ENCODE measurements at regions not wholly inside any gene's neighbourhood (a gene's known extent, or its start where the extent isn't known, plus 50 kb on each side); places are given as distances from the start of the nearest gene placed in this dataset.
A peak's percentile ranks its signal among the peaks of the same experiment; 100 is the strongest.

DNA sequence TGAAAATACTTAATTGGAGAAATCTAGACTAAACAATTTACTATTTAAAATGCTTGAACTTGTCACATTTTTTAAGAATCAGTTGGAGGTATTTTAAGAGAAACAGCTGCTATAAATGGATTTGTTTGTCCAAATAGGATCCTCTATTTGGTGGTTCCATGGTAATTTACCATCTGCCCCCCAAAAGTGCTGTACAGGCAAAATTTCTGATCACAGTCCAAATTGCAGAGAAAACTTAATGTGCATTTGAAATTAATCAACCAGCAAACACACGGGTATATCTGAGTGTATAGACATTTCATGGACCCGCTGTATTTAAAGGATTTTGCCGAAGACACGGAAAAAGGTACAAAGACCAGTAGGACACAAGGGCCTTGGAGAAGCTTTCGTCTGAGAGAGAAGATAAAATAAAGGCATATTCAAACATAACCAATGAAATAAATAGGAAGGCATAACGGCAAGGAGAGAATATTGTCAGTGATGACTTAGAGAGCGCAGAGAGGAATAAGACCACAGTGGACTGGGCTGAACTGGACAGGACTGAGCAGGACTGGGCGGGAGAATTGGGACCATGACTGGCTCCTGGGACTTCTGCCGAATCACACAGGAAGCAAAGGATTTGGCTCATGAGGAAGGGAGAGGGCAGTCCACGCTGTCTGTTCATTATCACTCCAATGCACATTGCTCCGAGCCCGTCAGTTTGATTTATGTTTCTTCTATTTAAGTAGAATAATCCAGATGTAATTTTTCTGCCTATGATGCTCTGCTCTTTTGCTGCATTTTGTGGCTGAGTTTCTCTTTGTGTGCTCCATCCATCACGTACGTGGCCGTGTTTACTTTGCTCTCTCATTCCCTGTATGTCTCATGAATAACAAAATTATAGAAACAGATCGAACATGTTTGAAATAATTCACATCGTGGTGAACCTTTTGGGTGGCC, 112.8 kb downstream of the PRLHR start (continued):
- TF ChIP-seq, protein P1, sequence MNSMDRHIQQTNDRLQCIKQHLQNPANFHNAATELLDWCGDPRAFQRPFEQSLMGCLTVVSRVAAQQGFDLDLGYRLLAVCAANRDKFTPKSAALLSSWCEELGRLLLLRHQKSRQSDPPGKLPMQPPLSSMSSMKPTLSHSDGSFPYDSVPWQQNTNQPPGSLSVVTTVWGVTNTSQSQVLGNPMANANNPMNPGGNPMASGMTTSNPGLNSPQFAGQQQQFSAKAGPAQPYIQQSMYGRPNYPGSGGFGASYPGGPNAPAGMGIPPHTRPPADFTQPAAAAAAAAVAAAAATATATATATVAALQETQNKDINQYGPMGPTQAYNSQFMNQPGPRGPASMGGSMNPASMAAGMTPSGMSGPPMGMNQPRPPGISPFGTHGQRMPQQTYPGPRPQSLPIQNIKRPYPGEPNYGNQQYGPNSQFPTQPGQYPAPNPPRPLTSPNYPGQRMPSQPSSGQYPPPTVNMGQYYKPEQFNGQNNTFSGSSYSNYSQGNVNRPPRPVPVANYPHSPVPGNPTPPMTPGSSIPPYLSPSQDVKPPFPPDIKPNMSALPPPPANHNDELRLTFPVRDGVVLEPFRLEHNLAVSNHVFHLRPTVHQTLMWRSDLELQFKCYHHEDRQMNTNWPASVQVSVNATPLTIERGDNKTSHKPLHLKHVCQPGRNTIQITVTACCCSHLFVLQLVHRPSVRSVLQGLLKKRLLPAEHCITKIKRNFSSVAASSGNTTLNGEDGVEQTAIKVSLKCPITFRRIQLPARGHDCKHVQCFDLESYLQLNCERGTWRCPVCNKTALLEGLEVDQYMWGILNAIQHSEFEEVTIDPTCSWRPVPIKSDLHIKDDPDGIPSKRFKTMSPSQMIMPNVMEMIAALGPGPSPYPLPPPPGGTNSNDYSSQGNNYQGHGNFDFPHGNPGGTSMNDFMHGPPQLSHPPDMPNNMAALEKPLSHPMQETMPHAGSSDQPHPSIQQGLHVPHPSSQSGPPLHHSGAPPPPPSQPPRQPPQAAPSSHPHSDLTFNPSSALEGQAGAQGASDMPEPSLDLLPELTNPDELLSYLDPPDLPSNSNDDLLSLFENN (IDR thresholded peaks at IDR 0.05; ENCODE audit: low read depth in 2 of 2, low read length in 2 of 2): peak in 1 of 2 experiments; percentile 76; a peak in 1 of 4 replicates
- TF ChIP-seq HMGN3 (IDR thresholded peaks at IDR 0.05; ENCODE audit: borderline replicate concordance, extremely low read depth, insufficient read length, low read depth, low read length) (peak; percentile 92), ZNF778 (CRISPR knock-in tag; IDR thresholded peaks at IDR 0.05) (no peak), FOXK2 (conservative IDR thresholded peaks at IDR 0.05 in 1 of 2, IDR thresholded peaks at IDR 0.05 in 1 of 2; ENCODE audit: low read depth in 2 of 2) (no peak), ZNF551 (CRISPR knock-in tag; IDR thresholded peaks at IDR 0.05) (no peak), ZNF239 (CRISPR knock-in tag; IDR thresholded peaks at IDR 0.05) (no peak), TBL1XR1 (IDR thresholded peaks at IDR 0.05; ENCODE audit: low read length in 2 of 2) (peak in 1 of 2 experiments; percentile 71; a peak in 2 of 4 replicates), DMBX1 (CRISPR knock-in tag; IDR thresholded peaks at IDR 0.05; ENCODE audit: borderline replicate concordance) (no peak), ZNF124 (CRISPR knock-in tag; IDR thresholded peaks at IDR 0.05) (no peak), SREBF1 (IDR thresholded peaks at IDR 0.05; ENCODE audit: borderline replicate concordance, low read depth, low read length) (no peak), KDM4B (IDR thresholded peaks at IDR 0.05; ENCODE audit: borderline replicate concordance in 2 of 2, low read depth in 1 of 2) (no peak)
- TF ChIP-seq, protein P2, sequence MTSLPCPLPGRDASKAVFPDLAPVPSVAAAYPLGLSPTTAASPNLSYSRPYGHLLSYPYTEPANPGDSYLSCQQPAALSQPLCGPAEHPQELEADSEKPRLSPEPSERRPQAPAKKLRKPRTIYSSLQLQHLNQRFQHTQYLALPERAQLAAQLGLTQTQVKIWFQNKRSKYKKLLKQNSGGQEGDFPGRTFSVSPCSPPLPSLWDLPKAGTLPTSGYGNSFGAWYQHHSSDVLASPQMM (CRISPR knock-in tag; IDR thresholded peaks at IDR 0.05): no peak
- TF ChIP-seq, protein P3, sequence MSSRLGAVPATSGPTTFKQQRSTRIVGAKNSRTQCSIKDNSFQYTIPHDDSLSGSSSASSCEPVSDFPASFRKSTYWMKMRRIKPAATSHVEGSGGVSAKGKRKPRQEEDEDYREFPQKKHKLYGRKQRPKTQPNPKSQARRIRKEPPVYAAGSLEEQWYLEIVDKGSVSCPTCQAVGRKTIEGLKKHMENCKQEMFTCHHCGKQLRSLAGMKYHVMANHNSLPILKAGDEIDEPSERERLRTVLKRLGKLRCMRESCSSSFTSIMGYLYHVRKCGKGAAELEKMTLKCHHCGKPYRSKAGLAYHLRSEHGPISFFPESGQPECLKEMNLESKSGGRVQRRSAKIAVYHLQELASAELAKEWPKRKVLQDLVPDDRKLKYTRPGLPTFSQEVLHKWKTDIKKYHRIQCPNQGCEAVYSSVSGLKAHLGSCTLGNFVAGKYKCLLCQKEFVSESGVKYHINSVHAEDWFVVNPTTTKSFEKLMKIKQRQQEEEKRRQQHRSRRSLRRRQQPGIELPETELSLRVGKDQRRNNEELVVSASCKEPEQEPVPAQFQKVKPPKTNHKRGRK (tag; IDR thresholded peaks at IDR 0.05): no peak

Measured in K562 (cell line).